ENCODE measurements at regions not wholly inside any gene's neighbourhood (a gene's known extent, or its start where the extent isn't known, plus 50 kb on each side); places are given as distances from the start of the nearest gene placed in this dataset.
"Not testable (repeated sequence)": the region's sequence is repeated elsewhere in the genome, so short reads cannot be mapped to it uniquely, and the experiment has no call there.

GRCh38 chr6:167736486-167737204, 90.1 kb upstream of the AFDN start:
- DNase-seq = no peak

- no peak for DNase-seq
These were observed 89.4 kb upstream of the AFDN start for GRCh38 chr6:167737205-167737830.

GRCh38 chr6:167738386-167738785, 88.3 kb upstream of the AFDN start:
- DNase-seq = no peak

- no peak for DNase-seq
These were observed 86.8 kb upstream of the AFDN start for GRCh38 chr6:167739721-167740475.

- no peak for DNase-seq
These were observed 83.9 kb upstream of the AFDN start for GRCh38 chr6:167742719-167743303.

- no peak for DNase-seq
These were observed 81.7 kb upstream of the AFDN start for GRCh38 chr6:167744681-167745669.

GRCh38 chr6:167745670-167746389, 80.9 kb upstream of the AFDN start:
- no peak for DNase-seq

- DNase-seq = no peak
These were observed 80.3 kb upstream of the AFDN start for GRCh38 chr6:167746390-167746907.

- peak; percentile 32 for DNase-seq
These were observed 79.7 kb upstream of the AFDN start for GRCh38 chr6:167746975-167747374.

- no peak for DNase-seq
These were observed 79.1 kb upstream of the AFDN start for GRCh38 chr6:167747645-167748044.

GRCh38 chr6:167748046-167748445, 78.7 kb upstream of the AFDN start:
- DNase-seq = no peak

- no peak for DNase-seq
These were observed 78.0 kb upstream of the AFDN start for GRCh38 chr6:167748458-167749379.

- DNase-seq = no peak
These were observed 75.8 kb upstream of the AFDN start for GRCh38 chr6:167750956-167751358.

- no peak for DNase-seq
These were observed 75.1 kb upstream of the AFDN start for GRCh38 chr6:167751579-167752115.

GRCh38 chr6:167753281-167753680, 73.4 kb upstream of the AFDN start:
- DNase-seq = not testable (repeated sequence)

GRCh38 chr6:167754691-167755090, 72.0 kb upstream of the AFDN start:
- DNase-seq = no peak

- DNase-seq = no peak
These were observed 71.2 kb upstream of the AFDN start for GRCh38 chr6:167755461-167755860.

- DNase-seq = no peak
These were observed 70.1 kb upstream of the AFDN start for GRCh38 chr6:167756597-167756996.

GRCh38 chr6:167757249-167757648, 69.5 kb upstream of the AFDN start:
- DNase-seq = no peak

GRCh38 chr6:167757821-167758220, 68.9 kb upstream of the AFDN start:
- DNase-seq = no peak
